Activated CD4-positive, CD25-positive, alpha-beta regulatory T cell (primary cell): ENCODE measurements at regions not wholly inside any gene's neighbourhood (a gene's known extent, or its start where the extent isn't known, plus 50 kb on each side); places are given as distances from the start of the nearest gene placed in this dataset.

Experiments
- DNase-seq, 4 experiments: peaks; one replicate each; lab custom pipeline; 2025; lab: John Stamatoyannopoulos, UW

GRCh38 chr3:10555263-10555662 is 49.9 kb upstream of the ATP2B2 start:
- DNase-seq: no peak

GRCh38 chr3:10556312-10556711 is 50.9 kb upstream of the ATP2B2 start:
- no peak for DNase-seq

DNA sequence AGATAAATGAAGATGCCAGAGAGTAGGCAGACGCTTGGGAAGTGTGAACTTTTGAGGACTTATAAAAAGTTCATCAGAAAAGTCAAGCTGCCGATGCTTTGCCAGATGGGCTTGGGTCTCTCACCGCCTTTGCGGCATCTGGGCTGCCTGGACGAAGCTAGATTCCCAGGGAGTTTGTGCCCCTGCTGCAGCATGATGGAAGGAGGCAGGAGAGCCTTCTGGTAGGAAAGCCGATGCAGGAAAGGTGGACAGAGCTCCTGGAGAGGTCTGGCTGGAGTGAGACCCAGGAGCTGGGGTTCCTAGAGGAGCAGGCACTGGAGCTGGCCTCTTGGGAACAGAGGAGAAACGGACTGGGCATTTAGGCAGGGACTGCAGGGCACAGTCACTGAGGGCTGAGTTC is 51.9 kb upstream of the ATP2B2 start:
- no peak for DNase-seq

GRCh38 chr3:10557781-10558373 is 52.5 kb upstream of the ATP2B2 start:
- no peak for DNase-seq

GRCh38 chr3:10558736-10559135 is 53.4 kb upstream of the ATP2B2 start:
- DNase-seq: no peak

GRCh38 chr3:10560060-10560861 is 54.9 kb upstream of the ATP2B2 start:
- DNase-seq: no peak

DNA sequence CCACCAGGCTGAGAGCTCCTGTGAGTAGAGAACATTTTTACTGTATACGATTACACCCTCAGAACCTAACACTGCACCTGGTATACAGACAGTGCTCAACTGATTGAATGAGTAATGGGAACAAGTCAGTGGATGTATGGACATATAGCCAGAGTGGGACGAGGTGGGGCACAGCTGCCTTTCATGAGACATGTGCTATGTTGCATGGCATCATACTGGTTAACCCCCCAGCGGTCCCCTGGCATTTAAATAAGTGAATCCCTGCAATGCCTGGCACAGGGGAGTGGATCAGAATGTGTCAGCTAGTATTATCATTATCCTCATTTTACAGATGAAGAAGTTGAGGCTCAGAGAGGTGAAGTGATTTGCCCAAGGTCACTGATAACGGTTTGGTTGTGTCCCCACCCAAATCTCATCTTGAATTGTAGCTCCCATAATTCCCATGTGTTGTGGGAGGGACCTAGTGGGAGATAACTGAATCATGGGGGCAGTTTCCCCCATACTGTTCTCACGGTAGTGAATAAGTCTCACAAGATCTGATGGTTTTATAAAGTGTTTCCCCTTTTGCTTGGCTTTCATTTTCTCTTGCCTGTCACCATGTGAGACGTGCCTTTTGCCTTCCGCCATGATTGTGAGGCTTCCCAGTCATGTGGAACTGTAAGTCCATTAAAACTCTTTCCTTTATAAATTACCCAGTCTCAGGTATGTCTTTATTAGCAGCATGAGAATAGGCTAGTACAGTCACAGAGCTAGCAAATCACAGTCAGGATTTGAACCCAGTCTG is 56.0 kb upstream of the ATP2B2 start:
- DNase-seq: no peak

GRCh38 chr3:10561946-10562560 is 56.7 kb upstream of the ATP2B2 start:
- no peak for DNase-seq

DNA sequence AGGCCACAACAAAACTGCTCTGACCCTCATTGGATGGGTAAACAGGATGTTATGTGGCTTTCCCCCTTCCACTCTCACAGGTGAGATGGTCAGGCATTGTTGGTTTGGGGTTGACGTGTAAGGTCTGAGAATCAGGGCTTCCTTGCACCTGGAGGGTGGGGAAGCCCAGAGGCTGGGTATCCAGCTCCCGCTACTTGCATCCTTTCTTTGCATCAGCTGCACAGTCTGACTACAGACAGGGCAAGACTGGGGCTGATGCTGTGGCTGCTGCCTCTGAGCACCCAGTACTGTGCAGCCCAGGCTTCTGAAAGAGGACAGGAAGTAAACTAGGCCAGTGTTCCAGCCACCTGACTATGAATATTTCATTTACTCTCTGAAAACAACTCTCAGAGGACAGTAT is 58.0 kb upstream of the ATP2B2 start:
- no peak for DNase-seq

- no peak for DNase-seq
Observed at GRCh38 chr3:10565814-10566213, 60.4 kb upstream of the ATP2B2 start.

GRCh38 chr3:10566451-10566850 is 61.1 kb upstream of the ATP2B2 start:
- no peak for DNase-seq

GRCh38 chr3:10568549-10568948 is 63.2 kb upstream of the ATP2B2 start:
- no peak for DNase-seq

DNA sequence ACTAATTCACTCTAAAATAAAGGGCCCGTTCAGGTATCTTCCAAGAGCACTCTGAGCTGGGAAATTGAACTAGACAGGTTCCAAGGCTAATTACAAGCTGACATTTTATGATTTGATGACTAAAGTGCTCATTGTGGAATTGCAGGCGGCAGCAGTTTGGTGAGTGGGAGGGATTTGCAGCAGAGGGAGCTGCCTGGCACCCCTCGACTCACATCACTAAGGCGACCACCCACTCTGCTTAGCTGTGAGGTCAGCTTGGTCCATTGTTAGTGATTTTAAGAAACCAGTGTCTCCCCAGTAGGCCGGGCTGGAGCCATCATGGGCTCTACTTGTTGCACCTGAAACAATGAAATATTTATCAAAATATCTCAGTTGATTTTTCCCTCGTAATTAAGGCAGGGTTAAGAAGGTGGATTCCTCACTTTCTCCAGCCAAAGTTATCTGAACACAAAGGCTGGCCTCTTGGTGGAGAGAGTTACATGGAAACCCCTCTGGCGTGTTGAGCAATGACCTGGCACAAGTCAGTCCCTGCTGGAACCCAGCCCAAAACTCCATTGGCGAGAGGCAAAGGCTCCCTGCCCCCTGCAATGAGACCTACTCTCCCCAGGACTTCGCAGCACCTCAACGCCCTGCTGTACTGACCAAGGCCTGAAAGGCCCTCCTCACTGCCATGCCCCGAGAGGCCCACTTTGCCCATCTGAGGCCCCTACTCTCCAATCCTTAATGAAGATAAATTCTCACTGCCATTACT is 65.0 kb upstream of the ATP2B2 start:
- DNase-seq: no peak

DNA sequence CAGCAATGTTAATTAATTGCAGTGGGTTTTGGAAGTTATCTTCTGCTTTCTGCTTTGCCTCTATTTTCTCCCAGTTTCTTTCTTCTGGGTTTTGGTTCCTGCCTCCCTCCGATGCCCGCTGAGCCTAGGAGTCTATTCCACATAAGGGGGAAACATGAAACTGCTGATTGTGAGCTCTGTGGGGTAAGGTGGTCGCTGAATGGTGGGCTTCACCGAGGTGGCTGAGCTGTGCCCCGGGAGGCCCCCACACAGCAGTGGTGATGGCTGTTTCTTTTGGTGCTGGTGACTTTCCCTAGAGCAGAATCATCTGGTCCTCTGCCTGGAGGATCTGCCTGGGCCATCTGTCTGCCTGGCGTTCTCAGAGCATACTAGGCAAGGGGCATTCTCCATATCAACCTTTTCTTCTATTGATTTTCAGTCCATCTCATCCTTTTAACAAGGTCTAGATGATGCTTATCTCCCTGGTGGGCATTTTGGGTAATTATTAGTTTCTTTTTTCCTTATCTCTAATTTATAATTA is 68.8 kb upstream of the ATP2B2 start:
- no peak for DNase-seq

GRCh38 chr3:10575601-10576160 is 70.3 kb upstream of the ATP2B2 start:
- no peak for DNase-seq

GRCh38 chr3:10577486-10577885 is 72.1 kb upstream of the ATP2B2 start:
- DNase-seq: no peak

GRCh38 chr3:10580426-10580825 is 75.0 kb upstream of the ATP2B2 start:
- DNase-seq: no peak

DNA sequence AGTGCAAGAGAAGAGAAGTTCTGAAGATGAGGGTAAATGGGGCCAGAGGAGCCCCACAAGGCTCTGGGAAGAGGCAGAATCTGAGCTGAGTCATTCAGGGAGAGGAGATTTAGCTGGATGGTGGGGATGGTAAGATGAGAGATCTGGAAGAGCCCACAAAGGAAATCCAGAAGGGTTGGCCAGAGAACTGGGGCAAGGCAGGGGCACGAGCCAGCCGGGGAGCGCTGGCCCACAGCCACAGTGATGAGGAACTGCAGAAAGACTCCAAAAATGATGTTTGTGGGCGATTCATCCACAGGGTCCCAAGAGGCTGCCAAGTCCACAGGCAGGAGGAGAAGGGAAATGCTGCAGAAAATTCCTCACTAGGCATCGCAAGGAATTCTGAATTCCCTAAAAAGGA is 75.9 kb upstream of the ATP2B2 start:
- DNase-seq: no peak

DNA sequence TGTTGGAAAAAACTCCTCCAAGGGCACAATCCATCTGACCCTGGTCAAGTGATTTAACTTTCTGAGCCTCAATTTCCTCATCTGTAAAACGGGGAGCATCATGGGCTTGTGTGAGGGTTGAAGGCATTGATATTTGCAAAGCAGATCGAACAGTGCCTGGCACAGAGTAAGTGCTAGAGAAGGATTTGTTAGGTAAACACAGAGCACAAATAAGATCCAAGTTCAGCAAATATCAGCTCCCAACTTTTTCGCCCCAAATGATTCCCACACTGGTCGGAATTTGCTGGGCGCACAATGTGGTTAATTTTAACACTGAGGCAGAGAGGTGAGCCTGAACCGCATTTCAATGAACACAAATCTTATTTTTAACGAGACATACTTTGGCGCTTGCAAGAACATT is 76.3 kb upstream of the ATP2B2 start:
- DNase-seq: no peak

DNA sequence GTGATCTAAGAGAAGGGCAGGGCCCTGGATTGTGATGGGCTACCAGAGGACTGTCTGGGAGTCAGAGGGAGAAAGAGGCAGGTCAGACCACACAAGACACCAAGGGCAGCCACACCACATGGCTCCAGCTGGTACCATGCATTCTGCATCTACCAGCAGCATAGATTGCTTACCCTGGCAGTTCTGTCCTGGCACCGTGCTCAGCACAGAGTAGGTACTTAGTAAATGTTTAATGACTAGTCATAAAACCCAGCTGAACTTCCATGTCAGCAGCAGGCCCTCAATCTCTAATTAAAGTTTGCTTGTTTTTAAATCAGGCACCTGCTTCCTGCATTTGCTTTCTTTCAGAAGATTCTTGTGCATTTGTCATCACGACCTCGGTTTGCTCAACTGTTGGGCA is 77.3 kb upstream of the ATP2B2 start:
- DNase-seq: no peak
